B cell (primary cell): ENCODE measurements at regions not wholly inside any gene's neighbourhood (a gene's known extent, or its start where the extent isn't known, plus 50 kb on each side); places are given as distances from the start of the nearest gene placed in this dataset.

ENCODE experiments used
- CTCF ChIP-seq: fragments of 200-600 bp; IDR thresholded peaks from one replicate; pipeline ENCODE4 v1.8.0; 2022; ENCODE audit warnings: antibody characterized with exemption, mild to moderate bottlenecking
- EZH2 ChIP-seq: IDR thresholded peaks from 2 replicates; pipeline ENCODE4 v1.6.1; 2012; ENCODE audit warnings: borderline replicate concordance, low read depth, mild to moderate bottlenecking, moderate library complexity, low read length; ENCODE audit not compliant: insufficient read depth, poor library complexity, severe bottlenecking

- TF ChIP-seq CTCF (no peak), EZH2 (no peak)
Observed at GRCh38 chrX:5829469-5829868, 399.2 kb downstream of the NLGN4X start.
